A673 (cell line): ENCODE measurements at regions not wholly inside any gene's neighbourhood (a gene's known extent, or its start where the extent isn't known, plus 50 kb on each side); places are given as distances from the start of the nearest gene placed in this dataset.

Source experiments
- EZH2 ChIP-seq: fragments of 200-600 bp; sonication (generic); IDR thresholded peaks from 2 replicates; pipeline ENCODE4 v1.6.1; 2017; ENCODE audit warnings: borderline replicate concordance, low read depth, mild to moderate bottlenecking, mixed read lengths, antibody characterized with exemption, low read length; ENCODE audit not compliant: poor library complexity, severe bottlenecking
- TF ChIP-seq, protein P1 (sequence below): fragments of 300-800, 200-600 bp; sonication (generic); conservative IDR thresholded peaks from 2 replicates; pipeline ENCODE4 v1.5.1; 2017; ENCODE audit warnings: low read depth, mild to moderate bottlenecking, antibody characterized with exemption, low read length, moderate library complexity, mixed read lengths

DNA sequence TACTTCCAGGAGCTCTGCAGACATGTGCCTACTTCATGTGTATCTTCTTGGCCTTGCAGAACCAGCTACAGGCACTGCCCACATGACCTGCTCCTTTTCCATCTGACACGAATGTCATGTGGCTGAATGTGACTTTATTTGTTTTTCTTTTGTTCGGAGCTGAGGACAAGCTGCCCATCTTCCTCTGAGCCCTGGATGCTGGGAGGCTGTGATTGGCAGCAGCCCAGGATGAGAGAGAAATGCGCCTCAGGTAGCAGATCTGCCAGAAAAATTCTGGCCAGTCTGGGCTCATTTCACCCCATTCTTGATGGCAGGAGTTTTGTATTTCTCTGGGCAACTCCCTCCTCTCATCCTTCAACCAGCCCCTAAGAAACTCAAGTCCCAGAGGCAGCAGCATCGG lies 372.0 kb downstream of the RPS6KC1 start:
- TF ChIP-seq, protein P1, sequence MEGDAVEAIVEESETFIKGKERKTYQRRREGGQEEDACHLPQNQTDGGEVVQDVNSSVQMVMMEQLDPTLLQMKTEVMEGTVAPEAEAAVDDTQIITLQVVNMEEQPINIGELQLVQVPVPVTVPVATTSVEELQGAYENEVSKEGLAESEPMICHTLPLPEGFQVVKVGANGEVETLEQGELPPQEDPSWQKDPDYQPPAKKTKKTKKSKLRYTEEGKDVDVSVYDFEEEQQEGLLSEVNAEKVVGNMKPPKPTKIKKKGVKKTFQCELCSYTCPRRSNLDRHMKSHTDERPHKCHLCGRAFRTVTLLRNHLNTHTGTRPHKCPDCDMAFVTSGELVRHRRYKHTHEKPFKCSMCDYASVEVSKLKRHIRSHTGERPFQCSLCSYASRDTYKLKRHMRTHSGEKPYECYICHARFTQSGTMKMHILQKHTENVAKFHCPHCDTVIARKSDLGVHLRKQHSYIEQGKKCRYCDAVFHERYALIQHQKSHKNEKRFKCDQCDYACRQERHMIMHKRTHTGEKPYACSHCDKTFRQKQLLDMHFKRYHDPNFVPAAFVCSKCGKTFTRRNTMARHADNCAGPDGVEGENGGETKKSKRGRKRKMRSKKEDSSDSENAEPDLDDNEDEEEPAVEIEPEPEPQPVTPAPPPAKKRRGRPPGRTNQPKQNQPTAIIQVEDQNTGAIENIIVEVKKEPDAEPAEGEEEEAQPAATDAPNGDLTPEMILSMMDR, result no peak
- no peak for TF ChIP-seq EZH2
